AG04449 (cell line): ENCODE measurements at regions not wholly inside any gene's neighbourhood (a gene's known extent, or its start where the extent isn't known, plus 50 kb on each side); places are given as distances from the start of the nearest gene placed in this dataset.

Source experiments
- CTCF ChIA-PET: fragments of 350-600 bp; formaldehyde crosslinking; extraction: SDS; loops from one replicate; lab custom pipeline; 2021; ENCODE audit warnings: antibody characterized with exemption; lab: Yijun Ruan, JAX
- POLR2A ChIA-PET: fragments of 400-600, 350-600 bp; formaldehyde crosslinking; extraction: SDS; loops from one replicate; lab custom pipeline; 2020; ENCODE audit warnings: antibody characterized with exemption, inconsistent platforms; lab: Yijun Ruan, JAX
- DNase-seq: peaks from one replicate; pipeline ENCODE4 v3.0.0-alpha.2; 2010; ENCODE audit warnings: low read depth, low spot score
- H3K4me3 ChIP-seq: 2 replicates; pipeline ENCODE4 v1.5.1; 2011; ENCODE audit warnings: low read depth, mild to moderate bottlenecking, control low read depth, low read length
- CTCF ChIP-seq: IDR thresholded peaks from one replicate; pipeline ENCODE4 v1.5.1; 2011; ENCODE audit warnings: mild to moderate bottlenecking, moderate library complexity, low read length, control low read depth, inconsistent platforms; ENCODE audit not compliant: insufficient read depth; ENCODE audit errors: missing control alignments

- TF ChIP-seq CTCF, result no peak
- CTCF ChIA-PET, result interaction anchor here (1.0 to 1.2 kb wide), 2 partner anchors 20 to 24 kb away, joined by 3 read pairs; no protein-coding TSS in a partner anchor
- DNase-seq, result no peak
- POLR2A ChIA-PET, result no interaction called here
- no peak overlapping the region for H3K4me3 ChIP-seq
Measured at GRCh38 chr1:39152923-39153322, 51.6 kb upstream of the MACF1 start.

GRCh38 chr1:39153684-39154083 lies 50.8 kb upstream of the MACF1 start:
- ChIA-PET CTCF (interaction anchor here (1.0 to 1.2 kb wide), 2 partner anchors 21 to 23 kb away, joined by 3 read pairs; no protein-coding TSS in a partner anchor), POLR2A (no interaction called here)
- no peak for DNase-seq
- TF ChIP-seq CTCF, result no peak
- no peak overlapping the region for H3K4me3 ChIP-seq

GRCh38 chr1:39154553-39155421 lies 49.7 kb upstream of the MACF1 start:
- no peak for TF ChIP-seq CTCF
- no peak for DNase-seq
- H3K4me3 ChIP-seq, result no peak overlapping the region
- ChIA-PET POLR2A (interaction anchor here (0.7 kb wide), 1 partner anchor 37 kb away, joined by 4 read pairs; no protein-coding TSS in a partner anchor), CTCF (interaction anchor here (1.2 kb wide), 1 partner anchor 104 kb away, joined by 3 read pairs; no protein-coding TSS in a partner anchor)
